H1 (cell line): ENCODE measurements at regions not wholly inside any gene's neighbourhood (a gene's known extent, or its start where the extent isn't known, plus 50 kb on each side); places are given as distances from the start of the nearest gene placed in this dataset.

Experiments
- ASH2L ChIP-seq: fragments of 200-600, 300-600 bp; sonication (generic); IDR thresholded peaks from one replicate; pipeline ENCODE4 v1.7.1; 2017; ENCODE audit warnings: low read length
- BCL11A ChIP-seq, 2 experiments: IDR thresholded peaks; one replicate each; pipeline ENCODE4 v1.6.1; 2011; ENCODE audit warnings: low read depth in 2 of 2, low read length in 2 of 2, mild to moderate bottlenecking in 2 of 2
- CTBP2 ChIP-seq: IDR thresholded peaks from 2 replicates; pipeline ENCODE4 v1.7.0; 2011; ENCODE audit warnings: borderline replicate concordance, mild to moderate bottlenecking, moderate library complexity, mixed read lengths, low read length; ENCODE audit not compliant: insufficient read depth, insufficient read length
- JUND ChIP-seq: IDR thresholded peaks from 2 replicates; pipeline ENCODE4 v1.6.1; 2011; ENCODE audit warnings: mild to moderate bottlenecking, improper control_type of control experiment, low read length
- NANOG ChIP-seq: IDR thresholded peaks from 2 replicates; pipeline ENCODE4 v1.6.1; 2011; ENCODE audit warnings: low read length, low read depth, mild to moderate bottlenecking, inconsistent platforms; ENCODE audit not compliant: insufficient read depth, poor library complexity, severe bottlenecking
- SIRT6 ChIP-seq: IDR thresholded peaks from one replicate; pipeline ENCODE4 v1.7.1; 2012; ENCODE audit warnings: low read length, inconsistent platforms
- TBP ChIP-seq: IDR thresholded peaks from 2 replicates; pipeline ENCODE4 v1.6.1; 2011; ENCODE audit warnings: low read depth, low read length, improper control_type of control experiment
- TF ChIP-seq, protein P1 (sequence below): fragments of 300-600 bp; sonication (generic); IDR thresholded peaks from 2 replicates; pipeline ENCODE4 v1.7.1; 2012; ENCODE audit warnings: low read length, moderate library complexity, mild to moderate bottlenecking, inconsistent platforms; ENCODE audit not compliant: insufficient replicate concordance

DNA sequence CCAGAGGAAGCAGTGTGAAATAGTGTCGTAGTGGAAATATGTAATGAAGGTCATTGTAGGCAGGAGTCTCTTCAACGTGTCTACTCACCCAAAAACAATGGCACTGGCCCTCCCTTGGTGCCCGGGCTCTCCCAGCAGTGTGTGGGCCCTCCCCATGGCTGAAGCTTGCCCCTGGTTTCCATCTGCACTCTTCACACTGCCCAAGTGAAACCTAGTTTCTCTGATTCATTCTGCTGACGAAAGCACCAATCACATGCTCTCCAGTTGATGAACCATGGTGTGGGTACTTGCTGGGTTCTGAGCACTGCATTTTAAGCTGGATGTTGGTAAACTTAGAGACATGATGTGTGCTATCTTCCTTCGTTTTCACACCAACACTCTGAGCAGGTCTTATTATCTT lies 61.0 kb upstream of the AGBL1 start (continued):
- TF ChIP-seq, protein P1, sequence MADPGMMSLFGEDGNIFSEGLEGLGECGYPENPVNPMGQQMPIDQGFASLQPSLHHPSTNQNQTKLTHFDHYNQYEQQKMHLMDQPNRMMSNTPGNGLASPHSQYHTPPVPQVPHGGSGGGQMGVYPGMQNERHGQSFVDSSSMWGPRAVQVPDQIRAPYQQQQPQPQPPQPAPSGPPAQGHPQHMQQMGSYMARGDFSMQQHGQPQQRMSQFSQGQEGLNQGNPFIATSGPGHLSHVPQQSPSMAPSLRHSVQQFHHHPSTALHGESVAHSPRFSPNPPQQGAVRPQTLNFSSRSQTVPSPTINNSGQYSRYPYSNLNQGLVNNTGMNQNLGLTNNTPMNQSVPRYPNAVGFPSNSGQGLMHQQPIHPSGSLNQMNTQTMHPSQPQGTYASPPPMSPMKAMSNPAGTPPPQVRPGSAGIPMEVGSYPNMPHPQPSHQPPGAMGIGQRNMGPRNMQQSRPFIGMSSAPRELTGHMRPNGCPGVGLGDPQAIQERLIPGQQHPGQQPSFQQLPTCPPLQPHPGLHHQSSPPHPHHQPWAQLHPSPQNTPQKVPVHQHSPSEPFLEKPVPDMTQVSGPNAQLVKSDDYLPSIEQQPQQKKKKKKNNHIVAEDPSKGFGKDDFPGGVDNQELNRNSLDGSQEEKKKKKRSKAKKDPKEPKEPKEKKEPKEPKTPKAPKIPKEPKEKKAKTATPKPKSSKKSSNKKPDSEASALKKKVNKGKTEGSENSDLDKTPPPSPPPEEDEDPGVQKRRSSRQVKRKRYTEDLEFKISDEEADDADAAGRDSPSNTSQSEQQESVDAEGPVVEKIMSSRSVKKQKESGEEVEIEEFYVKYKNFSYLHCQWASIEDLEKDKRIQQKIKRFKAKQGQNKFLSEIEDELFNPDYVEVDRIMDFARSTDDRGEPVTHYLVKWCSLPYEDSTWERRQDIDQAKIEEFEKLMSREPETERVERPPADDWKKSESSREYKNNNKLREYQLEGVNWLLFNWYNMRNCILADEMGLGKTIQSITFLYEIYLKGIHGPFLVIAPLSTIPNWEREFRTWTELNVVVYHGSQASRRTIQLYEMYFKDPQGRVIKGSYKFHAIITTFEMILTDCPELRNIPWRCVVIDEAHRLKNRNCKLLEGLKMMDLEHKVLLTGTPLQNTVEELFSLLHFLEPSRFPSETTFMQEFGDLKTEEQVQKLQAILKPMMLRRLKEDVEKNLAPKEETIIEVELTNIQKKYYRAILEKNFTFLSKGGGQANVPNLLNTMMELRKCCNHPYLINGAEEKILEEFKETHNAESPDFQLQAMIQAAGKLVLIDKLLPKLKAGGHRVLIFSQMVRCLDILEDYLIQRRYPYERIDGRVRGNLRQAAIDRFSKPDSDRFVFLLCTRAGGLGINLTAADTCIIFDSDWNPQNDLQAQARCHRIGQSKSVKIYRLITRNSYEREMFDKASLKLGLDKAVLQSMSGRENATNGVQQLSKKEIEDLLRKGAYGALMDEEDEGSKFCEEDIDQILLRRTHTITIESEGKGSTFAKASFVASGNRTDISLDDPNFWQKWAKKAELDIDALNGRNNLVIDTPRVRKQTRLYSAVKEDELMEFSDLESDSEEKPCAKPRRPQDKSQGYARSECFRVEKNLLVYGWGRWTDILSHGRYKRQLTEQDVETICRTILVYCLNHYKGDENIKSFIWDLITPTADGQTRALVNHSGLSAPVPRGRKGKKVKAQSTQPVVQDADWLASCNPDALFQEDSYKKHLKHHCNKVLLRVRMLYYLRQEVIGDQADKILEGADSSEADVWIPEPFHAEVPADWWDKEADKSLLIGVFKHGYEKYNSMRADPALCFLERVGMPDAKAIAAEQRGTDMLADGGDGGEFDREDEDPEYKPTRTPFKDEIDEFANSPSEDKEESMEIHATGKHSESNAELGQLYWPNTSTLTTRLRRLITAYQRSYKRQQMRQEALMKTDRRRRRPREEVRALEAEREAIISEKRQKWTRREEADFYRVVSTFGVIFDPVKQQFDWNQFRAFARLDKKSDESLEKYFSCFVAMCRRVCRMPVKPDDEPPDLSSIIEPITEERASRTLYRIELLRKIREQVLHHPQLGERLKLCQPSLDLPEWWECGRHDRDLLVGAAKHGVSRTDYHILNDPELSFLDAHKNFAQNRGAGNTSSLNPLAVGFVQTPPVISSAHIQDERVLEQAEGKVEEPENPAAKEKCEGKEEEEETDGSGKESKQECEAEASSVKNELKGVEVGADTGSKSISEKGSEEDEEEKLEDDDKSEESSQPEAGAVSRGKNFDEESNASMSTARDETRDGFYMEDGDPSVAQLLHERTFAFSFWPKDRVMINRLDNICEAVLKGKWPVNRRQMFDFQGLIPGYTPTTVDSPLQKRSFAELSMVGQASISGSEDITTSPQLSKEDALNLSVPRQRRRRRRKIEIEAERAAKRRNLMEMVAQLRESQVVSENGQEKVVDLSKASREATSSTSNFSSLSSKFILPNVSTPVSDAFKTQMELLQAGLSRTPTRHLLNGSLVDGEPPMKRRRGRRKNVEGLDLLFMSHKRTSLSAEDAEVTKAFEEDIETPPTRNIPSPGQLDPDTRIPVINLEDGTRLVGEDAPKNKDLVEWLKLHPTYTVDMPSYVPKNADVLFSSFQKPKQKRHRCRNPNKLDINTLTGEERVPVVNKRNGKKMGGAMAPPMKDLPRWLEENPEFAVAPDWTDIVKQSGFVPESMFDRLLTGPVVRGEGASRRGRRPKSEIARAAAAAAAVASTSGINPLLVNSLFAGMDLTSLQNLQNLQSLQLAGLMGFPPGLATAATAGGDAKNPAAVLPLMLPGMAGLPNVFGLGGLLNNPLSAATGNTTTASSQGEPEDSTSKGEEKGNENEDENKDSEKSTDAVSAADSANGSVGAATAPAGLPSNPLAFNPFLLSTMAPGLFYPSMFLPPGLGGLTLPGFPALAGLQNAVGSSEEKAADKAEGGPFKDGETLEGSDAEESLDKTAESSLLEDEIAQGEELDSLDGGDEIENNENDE = no peak
- no peak for TF ChIP-seq JUND
- TF ChIP-seq ASH2L = no peak
- no peak for TF ChIP-seq TBP
- TF ChIP-seq BCL11A (IDR thresholded peaks at IDR 0.05; ENCODE audit: low read depth in 2 of 2, low read length in 2 of 2) = no peak
- TF ChIP-seq NANOG = no peak
- TF ChIP-seq CTBP2 = no peak
- no peak for TF ChIP-seq SIRT6
